IPS-18c (cell line): ENCODE measurements at regions not wholly inside any gene's neighbourhood (a gene's known extent, or its start where the extent isn't known, plus 50 kb on each side); places are given as distances from the start of the nearest gene placed in this dataset.

Experiments used
- H3K4me3 ChIP-seq: 2 replicates; pipeline ENCODE4 v1.7.0; 2013; ENCODE audit warnings: low read depth, mild to moderate bottlenecking, low read length, moderate library complexity; ENCODE audit not compliant: insufficient read depth
- H3K9me3 ChIP-seq: one replicate; pipeline ENCODE4 v1.6.1; 2013; ENCODE audit warnings: mild to moderate bottlenecking, low read length, moderate library complexity; ENCODE audit not compliant: control insufficient read depth, insufficient read depth

DNA sequence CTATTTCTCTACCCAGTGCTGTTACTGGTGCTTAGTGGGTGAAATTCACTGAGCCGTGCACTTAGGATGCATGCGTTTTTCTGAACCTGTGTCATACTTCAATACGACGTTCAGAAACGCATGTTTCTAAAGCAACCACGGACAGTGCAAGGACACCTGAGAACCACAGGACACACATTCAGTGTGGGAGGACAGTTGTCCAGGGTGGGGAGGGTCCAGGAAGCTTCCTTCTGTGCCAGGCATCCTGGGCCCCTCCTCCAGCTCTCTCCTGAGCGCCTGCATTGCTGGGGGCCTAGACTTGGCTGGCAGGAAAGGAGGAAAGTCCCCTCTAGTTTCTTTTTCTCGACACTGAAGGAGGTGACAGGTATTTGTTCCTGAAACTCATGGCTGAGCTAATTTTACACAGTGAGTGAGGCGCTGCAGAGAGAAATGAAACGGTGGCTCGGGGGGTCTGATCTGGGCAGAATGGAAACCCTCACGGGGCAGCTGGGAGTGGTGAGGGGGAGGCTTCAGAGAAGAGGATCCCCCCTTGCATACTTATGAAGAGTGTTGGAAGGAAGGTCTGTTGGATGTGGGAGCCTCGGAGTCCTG, 89.9 kb downstream of the IRF8 start:
- H3K4me3 ChIP-seq, result no peak overlapping the region
- no peaks in the 10 kb centered on the region for H3K9me3 ChIP-seq

DNA sequence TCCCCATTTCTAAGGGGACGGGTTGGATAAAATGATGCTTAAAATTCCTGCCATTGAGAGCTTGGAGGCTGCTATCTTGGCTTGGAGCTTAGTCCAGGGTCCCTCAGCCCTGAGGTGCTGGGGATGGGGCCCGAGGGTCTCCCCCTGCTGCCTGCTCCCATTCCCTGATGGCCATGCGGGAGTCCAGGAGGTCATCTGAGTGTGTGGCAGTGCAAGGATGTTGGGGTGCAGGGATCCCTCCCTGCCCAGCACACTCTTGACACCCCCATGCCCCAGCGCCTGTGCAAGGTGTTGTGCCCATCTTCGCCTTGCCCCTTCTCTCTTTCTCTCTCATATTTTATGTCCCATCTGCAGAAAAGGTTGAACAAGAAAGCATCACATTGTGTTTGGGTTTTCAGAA, 90.4 kb downstream of the IRF8 start:
- H3K9me3 ChIP-seq, result no peaks in the 10 kb centered on the region
- no peak overlapping the region for H3K4me3 ChIP-seq

DNA sequence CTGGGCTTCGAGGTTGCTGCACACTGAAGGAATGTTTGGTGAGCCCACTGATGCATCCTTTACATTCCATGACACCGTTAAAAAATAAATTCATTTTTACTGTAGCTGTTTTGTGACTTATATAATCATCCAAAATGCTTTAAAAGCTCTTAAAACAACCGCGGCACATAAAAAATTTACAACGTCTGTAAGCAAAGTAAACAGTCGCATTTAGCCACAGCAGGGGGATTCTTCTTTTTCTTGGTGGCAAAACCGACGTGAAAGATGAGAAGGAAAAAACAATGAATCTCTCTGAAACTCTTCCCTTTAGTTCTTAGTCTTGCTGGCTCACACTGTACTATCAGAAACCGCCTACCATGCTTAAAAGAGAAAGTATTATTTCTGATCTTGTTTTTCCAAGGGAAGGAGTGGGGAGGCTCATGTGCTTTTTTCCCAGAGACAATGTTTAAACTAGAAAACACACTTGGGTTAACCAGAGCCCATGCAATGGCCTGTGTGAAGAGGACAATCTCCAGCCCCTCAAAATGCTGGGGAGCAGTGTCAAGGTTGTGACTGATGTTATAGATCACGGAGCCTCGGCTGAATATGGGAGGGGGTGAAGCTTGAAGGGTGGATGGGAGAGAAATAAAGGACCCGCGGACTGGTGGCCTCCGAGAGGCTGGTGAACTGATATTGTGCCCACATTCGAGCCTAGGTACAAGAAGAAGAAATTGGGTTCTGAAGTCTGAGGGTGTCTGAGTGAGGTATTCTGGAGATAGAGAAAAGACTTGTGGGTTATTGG, 91.1 kb downstream of the IRF8 start:
- H3K4me3 ChIP-seq, result no peak overlapping the region

DNA sequence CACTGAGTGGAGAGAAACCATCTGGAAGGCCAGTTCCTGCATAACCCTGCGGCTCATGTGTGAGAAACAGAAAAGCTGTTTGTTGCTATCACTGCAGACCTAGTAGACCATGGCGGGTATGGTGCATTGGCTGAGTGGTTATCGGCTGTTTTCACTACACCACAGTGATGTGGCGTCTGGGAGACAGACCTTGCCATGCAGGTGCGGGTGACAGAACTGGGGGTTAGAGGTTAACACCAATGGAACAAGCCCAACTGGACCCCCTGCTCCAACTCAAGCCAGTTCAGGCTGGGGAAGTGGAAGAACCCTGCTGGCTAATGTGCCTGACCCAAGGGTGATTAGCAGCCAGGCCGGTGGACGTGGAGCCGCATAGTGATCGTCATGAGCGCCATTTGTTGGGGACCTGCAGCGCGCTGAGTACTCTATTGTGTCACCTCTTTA, 91.9 kb downstream of the IRF8 start:
- no peak overlapping the region for H3K4me3 ChIP-seq
- no peaks in the 10 kb centered on the region for H3K9me3 ChIP-seq

More for the DNA sequence above, 91.1 kb downstream of the IRF8 start:
- H3K9me3 ChIP-seq, result no peaks in the 10 kb centered on the region

DNA sequence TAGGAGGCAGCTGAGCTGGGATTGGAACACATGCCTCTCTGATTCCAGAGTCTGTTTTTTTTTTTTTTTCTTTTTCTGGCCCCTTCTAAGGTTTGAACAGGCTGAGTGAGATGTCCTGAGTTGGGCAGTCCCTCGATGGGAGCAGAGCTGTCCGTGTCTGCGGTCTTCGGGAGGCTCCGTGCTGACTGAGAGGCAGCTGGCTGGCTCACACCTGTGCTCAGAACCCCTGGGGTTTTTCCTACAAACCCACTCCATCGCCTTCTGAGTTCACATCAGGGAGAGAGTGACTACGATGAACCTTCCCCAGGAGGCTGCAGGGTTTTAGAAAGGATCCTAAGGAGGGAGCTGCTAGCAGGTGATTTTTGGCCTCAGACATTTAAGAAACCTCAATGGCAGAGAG, 92.5 kb downstream of the IRF8 start:
- H3K4me3 ChIP-seq, result no peak overlapping the region

DNA sequence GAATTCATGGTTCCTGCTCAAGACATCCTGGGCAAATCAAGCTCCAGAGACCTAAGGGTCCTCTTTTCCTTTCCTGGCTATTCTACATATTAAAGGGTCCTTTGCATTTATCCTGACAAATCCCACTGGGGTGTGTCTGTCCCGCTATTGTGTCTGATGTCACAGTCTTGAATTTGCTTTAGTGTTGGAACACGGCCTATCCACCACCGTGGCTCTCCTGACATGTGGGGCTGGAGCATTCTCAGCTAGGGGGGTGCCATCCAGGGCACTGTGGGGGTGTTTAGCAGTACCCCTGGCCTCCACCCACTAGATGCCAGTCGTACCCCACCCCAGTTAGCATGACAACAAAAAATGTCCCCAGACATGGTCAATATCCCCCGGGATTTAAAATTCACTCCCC, 92.9 kb downstream of the IRF8 start:
- Histone ChIP-seq H3K4me3 (no peak overlapping the region), H3K9me3 (no peaks in the 10 kb centered on the region)

More for the DNA sequence above, 92.5 kb downstream of the IRF8 start:
- H3K9me3 ChIP-seq, result no peaks in the 10 kb centered on the region

DNA sequence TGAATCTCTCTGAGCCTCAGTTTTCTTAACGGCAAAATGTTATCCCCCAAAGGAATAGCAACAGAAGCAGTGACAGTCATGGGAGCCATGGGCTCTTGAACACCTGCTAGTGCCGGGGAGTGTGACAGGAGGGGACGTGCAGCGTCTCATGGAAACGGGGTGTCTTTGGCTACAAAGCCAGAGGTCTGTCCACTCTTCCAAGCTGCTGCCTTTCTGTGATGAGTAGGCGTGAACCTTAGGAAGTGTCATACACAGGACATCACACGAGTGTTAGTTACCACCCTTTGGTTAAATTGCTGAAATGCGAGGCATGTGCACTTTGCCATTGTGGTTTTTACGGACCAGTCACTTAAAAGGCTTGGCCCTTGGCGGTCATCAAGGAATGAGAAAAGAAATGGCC, 93.4 kb downstream of the IRF8 start:
- H3K4me3 ChIP-seq, result no peak overlapping the region
- H3K9me3 ChIP-seq, result no peaks in the 10 kb centered on the region

DNA sequence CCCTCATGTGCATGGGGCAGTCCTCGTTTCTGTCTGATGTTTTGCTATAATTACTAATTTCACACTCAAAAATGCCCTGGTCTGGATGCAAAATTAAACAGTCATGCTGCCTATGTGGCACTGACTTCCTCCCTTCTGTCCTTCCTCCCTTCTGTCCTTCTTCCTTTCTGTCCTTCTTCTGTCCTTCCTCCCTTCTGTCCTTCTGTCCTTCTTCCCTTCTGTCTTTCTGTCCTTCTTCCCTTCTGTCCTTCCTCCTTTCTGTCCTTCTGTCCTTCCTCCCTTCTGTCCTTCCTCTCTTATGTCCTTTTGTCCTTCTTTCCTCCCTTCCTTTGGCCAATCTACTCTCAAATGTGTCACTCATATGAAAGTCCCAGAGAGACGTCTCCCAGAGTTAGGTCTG, 93.8 kb downstream of the IRF8 start:
- Histone ChIP-seq H3K4me3 (no peak overlapping the region), H3K9me3 (no peaks in the 10 kb centered on the region)

DNA sequence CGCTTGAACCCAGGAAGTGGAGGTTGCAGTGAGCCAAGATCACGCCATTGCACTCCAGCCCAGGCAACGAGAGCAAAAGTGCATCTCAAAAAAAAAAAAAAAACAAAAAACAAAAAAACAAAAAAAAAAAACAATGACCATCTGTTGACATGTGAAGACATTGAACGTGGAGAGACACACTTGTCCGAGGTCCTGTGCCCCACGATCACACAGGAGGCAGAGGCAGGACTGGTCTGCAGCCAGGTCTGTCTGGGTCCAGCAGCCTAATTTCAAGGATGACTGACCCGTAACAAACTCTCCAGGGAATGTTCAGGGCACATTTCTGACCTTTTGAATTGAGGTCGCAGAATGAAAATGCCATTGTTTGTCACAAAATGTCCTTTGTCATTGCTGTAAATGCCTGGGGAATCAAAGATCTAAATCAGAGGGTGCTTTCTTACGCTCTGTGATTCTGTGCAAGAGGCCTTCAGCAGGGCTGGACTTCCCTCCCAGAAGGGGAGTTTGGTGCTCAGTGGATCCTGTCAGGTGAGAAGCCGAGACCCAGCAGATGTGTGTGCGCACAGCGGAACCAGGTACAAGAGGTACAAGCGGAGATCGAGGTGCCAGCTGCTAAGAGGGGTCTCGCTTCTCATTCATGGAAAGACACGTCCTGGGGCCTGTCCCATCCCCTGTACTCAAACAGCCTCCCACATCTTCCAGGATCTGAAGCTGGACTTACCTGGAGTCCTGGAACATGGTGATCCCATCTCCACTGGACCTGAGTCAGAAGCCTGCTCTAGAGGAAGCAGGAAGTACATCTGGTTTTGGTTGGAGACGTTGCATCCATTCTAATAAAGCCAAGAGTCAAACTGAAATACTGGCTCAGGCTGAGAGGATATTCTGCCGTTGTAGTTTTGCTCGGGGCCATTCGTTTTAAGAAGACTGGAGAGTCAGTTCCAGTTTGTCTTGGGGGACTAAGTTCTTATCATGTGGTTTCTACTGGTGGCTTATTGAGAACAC, 95.8 kb downstream of the IRF8 start:
- Histone ChIP-seq H3K9me3 (no peaks in the 10 kb centered on the region), H3K4me3 (no peak overlapping the region)

DNA sequence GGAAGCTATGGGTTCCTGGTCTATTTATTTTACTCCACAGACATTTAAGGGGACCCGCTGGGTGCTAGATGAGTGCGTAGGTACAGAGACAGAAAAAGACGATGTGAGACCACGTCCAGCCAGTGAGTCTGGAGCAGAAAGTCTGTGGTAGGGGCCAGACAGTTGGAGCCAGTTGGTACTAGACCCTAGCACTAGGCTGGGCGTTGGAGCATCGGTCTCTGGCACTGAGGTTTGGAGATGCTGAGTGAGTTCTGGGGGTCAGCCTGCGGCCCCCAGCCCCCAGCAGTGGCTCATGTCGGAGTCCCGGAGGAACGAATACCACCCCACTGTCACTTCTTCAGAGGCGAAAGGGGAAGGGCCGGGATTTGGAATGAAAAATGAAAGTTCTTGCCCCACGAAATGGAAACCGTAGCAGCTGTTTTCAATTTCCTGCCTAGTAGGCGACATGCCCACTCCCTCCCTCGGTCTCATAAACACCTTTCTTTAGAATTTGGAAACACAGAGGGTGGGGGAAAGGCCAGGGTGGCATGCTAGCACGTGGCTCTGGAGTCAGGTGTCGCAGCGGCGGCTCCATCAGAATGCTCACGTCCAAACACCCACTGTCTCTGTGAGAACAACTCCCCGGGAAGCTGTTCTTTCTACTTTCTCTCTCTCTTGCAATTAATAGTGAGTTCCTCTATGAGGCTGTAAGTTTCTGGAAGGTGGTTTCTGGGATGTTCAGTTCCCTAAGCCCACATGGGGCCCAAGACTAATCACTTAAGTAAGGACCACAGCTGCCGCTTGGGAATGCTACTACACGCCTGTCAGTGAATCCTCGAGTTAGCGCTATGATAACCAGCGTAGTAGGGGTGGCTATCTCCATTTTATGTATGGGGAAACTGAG, 96.8 kb downstream of the IRF8 start:
- Histone ChIP-seq H3K9me3 (no peaks in the 10 kb centered on the region), H3K4me3 (no peak overlapping the region)

DNA sequence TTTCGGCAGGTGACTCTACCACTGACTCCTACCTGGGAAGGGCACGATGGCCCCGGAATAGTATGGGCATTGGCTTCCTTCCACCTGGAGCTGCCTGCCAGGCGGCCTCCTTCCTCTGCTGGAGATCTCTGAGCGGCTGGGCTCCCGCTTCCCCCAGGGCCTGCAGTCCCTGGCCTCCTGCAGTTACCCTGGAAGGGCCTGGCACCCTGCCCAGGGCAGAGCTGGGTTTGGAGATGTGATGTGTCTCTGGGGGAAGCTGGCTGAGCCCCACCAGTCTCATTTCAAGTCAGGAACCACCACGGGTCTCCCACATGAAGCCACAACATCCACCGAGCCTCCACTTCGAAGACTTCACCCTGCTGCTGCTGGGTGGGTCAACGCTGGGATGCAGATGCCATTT, 97.9 kb downstream of the IRF8 start:
- Histone ChIP-seq H3K9me3 (no peaks in the 10 kb centered on the region), H3K4me3 (no peak overlapping the region)

DNA sequence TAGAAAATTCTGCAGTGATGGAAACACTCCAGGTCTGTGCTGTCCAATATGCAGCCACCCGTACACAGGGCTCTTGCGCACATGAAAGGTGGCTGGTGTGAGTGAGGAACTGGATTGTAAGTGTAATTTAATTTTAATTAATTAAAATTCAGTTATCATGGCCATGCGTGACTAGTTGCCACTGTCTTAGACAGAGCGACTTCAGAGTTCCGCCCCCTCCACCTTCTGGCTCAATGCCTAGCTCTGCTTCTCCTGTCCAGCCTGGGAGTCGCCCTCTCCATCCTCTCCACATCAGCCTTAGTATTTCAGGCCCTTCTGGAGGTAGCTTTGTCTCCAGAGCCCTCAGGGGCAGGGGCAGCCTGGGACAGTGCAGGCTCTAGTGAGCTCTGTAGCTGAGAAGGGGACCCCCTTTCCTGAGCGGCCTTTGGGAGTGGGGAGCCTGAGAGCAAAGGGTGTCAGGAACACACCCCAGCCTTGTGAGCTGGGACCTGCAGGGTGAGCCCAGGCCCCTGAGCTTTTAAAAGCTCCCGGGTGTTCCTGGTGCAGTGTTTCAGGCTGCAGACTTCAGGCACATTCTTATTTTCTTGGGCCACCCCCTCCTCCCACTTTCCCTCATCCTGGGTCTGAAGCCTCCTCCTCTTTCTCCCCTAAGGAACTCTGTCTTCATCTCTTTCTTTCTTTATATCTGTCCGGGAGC, 99.4 kb downstream of the IRF8 start:
- no peaks in the 10 kb centered on the region for H3K9me3 ChIP-seq
- no peak overlapping the region for H3K4me3 ChIP-seq

DNA sequence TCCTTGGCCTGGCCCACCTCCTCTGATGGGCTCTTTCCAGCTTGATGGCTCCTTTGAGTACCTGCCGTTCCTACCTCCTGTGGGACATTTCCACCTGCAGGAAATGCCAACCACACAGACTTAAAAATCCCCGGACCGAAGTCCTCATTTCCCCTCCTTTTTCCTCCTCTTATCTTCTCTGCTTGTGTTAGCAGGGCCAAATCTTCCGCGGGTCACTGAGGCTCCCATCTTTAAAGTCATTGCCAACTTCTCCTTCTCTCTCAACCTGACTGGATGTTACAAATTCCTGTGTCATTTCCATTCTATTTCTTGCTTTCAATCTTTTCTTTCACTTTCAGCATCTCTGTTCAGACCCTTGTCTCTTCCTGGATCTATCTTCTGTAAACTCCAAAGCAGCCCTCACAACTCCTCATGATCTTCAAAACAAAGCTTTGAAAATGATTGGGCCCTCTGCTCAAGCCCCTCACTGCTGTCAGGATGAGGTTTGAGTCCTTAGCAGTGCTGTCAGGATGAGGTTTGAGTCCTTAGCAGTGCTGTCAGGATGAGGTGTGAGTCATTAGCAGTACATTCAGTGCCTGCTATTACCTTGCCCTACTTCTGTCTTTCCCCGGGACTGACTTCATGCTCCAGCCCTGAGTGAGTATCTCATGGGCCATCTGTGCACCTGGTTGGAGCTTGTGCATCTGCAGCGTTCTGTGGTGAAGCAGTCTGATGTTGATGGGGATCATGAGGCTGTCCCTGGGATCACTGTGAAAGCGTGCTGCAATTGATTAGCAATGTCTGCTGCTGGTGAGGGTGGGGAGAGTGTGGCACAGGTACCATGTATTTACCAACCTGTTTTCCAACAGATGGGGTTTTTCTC, 100.1 kb downstream of the IRF8 start:
- Histone ChIP-seq H3K9me3 (no peaks in the 10 kb centered on the region), H3K4me3 (no peak overlapping the region)

DNA sequence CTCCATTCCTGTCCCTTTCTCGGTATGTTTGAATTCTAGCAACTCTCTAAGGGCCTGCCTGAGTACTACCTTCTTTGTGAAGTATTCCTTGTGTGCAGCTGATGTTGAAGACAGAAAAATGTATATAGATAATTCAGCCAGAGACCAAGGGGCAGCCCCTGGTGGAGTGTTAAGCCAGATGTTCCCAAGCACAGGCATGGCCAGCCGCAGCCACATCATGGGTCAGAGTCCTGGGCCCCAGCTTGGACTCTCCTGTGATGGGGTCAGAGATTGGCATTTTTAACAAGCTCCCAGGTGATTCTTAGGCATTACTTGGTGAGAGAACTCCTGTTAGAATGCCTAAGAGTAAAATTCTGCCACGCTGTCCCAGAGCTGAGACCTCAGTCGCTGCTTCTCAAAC, 100.8 kb downstream of the IRF8 start:
- Histone ChIP-seq H3K9me3 (no peaks in the 10 kb centered on the region), H3K4me3 (no peak overlapping the region)

DNA sequence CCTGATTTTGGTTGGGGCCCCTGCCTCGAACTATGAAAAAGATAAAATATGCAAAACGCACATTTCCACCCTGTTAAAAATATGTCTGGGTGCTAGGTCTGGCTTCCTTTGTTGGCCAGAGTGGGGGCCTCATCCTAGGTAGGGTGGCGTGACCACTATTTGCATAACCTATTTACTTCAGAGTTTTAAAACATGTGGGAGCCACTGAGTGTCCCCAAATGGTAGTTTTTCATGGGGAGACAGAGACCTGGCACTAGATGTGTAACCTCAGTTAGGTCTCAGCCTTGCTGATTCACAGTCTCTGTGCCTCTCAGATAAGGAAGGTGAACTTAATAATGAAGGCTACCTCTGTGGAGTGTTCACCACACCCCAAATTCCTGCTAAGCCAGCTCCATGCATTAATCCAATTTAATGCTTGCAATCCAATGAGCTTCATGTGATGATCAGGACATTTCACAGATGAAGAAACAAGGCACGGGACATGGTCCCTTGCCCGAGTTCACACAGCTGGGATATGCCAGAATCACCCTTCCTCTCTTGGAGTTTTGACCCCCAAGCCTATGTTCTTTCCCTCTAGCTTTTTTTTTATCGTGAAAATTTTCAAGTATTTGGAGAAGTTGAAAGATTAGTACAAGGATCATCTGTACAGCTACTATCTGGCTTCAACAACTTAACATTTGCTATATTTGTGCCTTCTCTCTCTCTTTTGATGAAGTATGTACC, 103.4 kb downstream of the IRF8 start:
- no peaks in the 10 kb centered on the region for H3K9me3 ChIP-seq
- H3K4me3 ChIP-seq, result no peak overlapping the region
